GM12878 (cell line): ENCODE measurements at regions not wholly inside any gene's neighbourhood (a gene's known extent, or its start where the extent isn't known, plus 50 kb on each side); places are given as distances from the start of the nearest gene placed in this dataset.

Experiments
- BCL11A ChIP-seq: IDR thresholded peaks from 2 replicates; pipeline ENCODE4 v1.6.1; 2011; ENCODE audit warnings: low read depth, low read length
- CBX3 ChIP-seq: fragments of 200-600 bp; sonication (generic); IDR thresholded peaks from 2 replicates; pipeline ENCODE4 v1.6.1; 2016; ENCODE audit warnings: low read depth, borderline replicate concordance
- IKZF1 ChIP-seq: fragments of 450-650 bp; conservative IDR thresholded peaks from 2 replicates; pipeline ENCODE4 v1.6.1; 2017; ENCODE audit warnings: antibody characterized with exemption, mild to moderate bottlenecking
- IKZF2 ChIP-seq, 2 experiments: fragments of 450-650 bp; IDR thresholded peaks; 2 replicates each; pipeline ENCODE4 v1.6.1; 2017; ENCODE audit warnings: mild to moderate bottlenecking in 2 of 2, moderate library complexity in 2 of 2
- KLF5 ChIP-seq: fragments of 450-650 bp; IDR thresholded peaks from 2 replicates; pipeline ENCODE4 v1.6.1; 2014; ENCODE audit warnings: mild to moderate bottlenecking; ENCODE audit not compliant: partially characterized antibody
- MTA3 ChIP-seq: IDR thresholded peaks from 2 replicates; pipeline ENCODE4 v1.6.1; 2012; ENCODE audit warnings: low read length, inconsistent platforms, borderline replicate concordance
- NR2C2 ChIP-seq: IDR thresholded peaks from 2 replicates; pipeline ENCODE4 v1.6.1; 2011; ENCODE audit warnings: borderline replicate concordance, low read depth; ENCODE audit not compliant: control insufficient read depth, insufficient read length
- PAX8 ChIP-seq: fragments of 450-650 bp; IDR thresholded peaks from 2 replicates; pipeline ENCODE4 v1.6.1; 2017; ENCODE audit warnings: mild to moderate bottlenecking, moderate library complexity
- SMAD1 ChIP-seq: fragments of 450-650 bp; IDR thresholded peaks from 2 replicates; pipeline ENCODE4 v1.6.1; 2018; ENCODE audit warnings: mild to moderate bottlenecking, low read depth; ENCODE audit not compliant: partially characterized antibody
- SP1 ChIP-seq: IDR thresholded peaks from one replicate; pipeline ENCODE4 v1.6.1; 2011; ENCODE audit warnings: low read depth, low read length
- TBL1XR1 ChIP-seq: IDR thresholded peaks from 2 replicates; pipeline ENCODE4 v1.6.1; 2012; ENCODE audit warnings: low read depth, low read length, improper control_type of control experiment
- ZNF274 ChIP-seq: IDR thresholded peaks from one replicate; pipeline ENCODE4 v1.8.0; 2011; ENCODE audit not compliant: insufficient read length, insufficient read depth
- TF ChIP-seq, protein P1 (sequence below): fragments of 450-650 bp; IDR thresholded peaks from 2 replicates; pipeline ENCODE4 v1.6.1; 2017; ENCODE audit warnings: mild to moderate bottlenecking, moderate library complexity
- TF ChIP-seq, protein P2 (sequence below): fragments of 450-650 bp; IDR thresholded peaks from 2 replicates; pipeline ENCODE4 v1.6.1; 2016; ENCODE audit warnings: mild to moderate bottlenecking
- TF ChIP-seq, protein P3 (sequence below): fragments of 450-650 bp; formaldehyde crosslinking; IDR thresholded peaks from 2 replicates; pipeline ENCODE4 v1.4.0; 2022; ENCODE audit warnings: mild to moderate bottlenecking, moderate library complexity
- TF ChIP-seq, protein P4 (sequence below): fragments of 450-650 bp; conservative IDR thresholded peaks from 2 replicates; pipeline ENCODE4 v1.6.1; 2017; ENCODE audit warnings: mild to moderate bottlenecking, moderate library complexity
- TF ChIP-seq, protein P5 (sequence below): IDR thresholded peaks from 2 replicates; pipeline ENCODE4 v1.6.1; 2012; ENCODE audit warnings: mild to moderate bottlenecking, low read depth, low read length

DNA sequence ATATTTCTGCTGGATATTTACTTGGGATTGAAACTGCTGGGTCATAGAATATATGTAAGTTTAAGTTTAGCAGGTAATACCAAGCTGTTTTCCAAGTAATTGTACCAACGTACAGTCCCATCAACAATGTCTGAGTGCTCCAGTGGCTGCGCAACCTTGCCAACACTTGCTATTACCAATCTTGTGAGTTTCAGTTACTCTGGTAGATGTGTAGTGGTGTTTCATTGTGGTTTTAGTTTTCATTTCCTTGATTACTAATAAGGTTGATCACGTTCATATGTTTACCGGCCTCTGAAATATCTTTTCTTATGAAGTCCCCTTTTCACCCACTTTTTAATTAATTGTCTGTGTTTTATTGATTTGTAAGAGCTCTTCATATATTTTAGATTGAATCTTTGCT, 370.6 kb upstream of the CADM1 start (continued):
- TF ChIP-seq, protein P1, sequence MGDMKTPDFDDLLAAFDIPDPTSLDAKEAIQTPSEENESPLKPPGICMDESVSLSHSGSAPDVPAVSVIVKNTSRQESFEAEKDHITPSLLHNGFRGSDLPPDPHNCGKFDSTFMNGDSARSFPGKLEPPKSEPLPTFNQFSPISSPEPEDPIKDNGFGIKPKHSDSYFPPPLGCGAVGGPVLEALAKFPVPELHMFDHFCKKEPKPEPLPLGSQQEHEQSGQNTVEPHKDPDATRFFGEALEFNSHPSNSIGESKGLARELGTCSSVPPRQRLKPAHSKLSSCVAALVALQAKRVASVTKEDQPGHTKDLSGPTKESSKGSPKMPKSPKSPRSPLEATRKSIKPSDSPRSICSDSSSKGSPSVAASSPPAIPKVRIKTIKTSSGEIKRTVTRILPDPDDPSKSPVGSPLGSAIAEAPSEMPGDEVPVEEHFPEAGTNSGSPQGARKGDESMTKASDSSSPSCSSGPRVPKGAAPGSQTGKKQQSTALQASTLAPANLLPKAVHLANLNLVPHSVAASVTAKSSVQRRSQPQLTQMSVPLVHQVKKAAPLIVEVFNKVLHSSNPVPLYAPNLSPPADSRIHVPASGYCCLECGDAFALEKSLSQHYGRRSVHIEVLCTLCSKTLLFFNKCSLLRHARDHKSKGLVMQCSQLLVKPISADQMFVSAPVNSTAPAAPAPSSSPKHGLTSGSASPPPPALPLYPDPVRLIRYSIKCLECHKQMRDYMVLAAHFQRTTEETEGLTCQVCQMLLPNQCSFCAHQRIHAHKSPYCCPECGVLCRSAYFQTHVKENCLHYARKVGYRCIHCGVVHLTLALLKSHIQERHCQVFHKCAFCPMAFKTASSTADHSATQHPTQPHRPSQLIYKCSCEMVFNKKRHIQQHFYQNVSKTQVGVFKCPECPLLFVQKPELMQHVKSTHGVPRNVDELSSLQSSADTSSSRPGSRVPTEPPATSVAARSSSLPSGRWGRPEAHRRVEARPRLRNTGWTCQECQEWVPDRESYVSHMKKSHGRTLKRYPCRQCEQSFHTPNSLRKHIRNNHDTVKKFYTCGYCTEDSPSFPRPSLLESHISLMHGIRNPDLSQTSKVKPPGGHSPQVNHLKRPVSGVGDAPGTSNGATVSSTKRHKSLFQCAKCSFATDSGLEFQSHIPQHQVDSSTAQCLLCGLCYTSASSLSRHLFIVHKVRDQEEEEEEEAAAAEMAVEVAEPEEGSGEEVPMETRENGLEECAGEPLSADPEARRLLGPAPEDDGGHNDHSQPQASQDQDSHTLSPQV = no peak
- TF ChIP-seq NR2C2 (no peak), SP1 (no peak), KLF5 (peak; percentile 52), PAX8 (no peak), SMAD1 (no peak), ZNF274 (no peak), IKZF2 (IDR thresholded peaks at IDR 0.05) (peak; percentile 48 to 58; a peak in 2 of 4 replicates), TBL1XR1 (no peak), CBX3 (no peak), IKZF1 (0 out of 2 replicates have a peak, but pooled peaks have one; percentile 27), MTA3 (no peak), BCL11A (peak; percentile 30; the same call in 1 of the 2 replicates)
- TF ChIP-seq, protein P2, sequence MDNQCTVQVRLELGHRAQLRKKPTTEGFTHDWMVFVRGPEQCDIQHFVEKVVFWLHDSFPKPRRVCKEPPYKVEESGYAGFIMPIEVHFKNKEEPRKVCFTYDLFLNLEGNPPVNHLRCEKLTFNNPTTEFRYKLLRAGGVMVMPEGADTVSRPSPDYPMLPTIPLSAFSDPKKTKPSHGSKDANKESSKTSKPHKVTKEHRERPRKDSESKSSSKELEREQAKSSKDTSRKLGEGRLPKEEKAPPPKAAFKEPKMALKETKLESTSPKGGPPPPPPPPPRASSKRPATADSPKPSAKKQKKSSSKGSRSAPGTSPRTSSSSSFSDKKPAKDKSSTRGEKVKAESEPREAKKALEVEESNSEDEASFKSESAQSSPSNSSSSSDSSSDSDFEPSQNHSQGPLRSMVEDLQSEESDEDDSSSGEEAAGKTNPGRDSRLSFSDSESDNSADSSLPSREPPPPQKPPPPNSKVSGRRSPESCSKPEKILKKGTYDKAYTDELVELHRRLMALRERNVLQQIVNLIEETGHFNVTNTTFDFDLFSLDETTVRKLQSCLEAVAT = no peak
- TF ChIP-seq, protein P3, sequence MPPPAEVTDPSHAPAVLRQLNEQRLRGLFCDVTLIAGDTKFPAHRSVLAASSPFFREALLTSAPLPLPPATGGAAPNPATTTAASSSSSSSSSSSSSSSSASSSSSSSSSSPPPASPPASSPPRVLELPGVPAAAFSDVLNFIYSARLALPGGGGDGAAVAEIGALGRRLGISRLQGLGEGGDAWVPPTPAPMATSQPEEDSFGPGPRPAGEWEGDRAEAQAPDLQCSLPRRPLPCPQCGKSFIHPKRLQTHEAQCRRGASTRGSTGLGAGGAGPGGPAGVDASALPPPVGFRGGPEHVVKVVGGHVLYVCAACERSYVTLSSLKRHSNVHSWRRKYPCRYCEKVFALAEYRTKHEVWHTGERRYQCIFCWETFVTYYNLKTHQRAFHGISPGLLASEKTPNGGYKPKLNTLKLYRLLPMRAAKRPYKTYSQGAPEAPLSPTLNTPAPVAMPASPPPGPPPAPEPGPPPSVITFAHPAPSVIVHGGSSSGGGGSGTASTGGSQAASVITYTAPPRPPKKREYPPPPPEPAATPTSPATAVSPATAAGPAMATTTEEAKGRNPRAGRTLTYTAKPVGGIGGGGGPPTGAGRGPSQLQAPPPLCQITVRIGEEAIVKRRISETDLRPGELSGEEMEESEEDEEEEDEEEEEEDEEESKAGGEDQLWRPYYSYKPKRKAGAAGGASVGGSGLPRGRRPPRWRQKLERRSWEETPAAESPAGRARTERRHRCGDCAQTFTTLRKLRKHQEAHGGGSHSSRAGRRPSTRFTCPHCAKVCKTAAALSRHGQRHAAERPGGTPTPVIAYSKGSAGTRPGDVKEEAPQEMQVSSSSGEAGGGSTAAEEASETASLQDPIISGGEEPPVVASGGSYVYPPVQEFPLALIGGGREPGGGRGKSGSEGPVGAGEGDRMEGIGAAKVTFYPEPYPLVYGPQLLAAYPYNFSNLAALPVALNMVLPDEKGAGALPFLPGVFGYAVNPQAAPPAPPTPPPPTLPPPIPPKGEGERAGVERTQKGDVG (CRISPR knock-in tag) = no peak
- TF ChIP-seq, protein P4, sequence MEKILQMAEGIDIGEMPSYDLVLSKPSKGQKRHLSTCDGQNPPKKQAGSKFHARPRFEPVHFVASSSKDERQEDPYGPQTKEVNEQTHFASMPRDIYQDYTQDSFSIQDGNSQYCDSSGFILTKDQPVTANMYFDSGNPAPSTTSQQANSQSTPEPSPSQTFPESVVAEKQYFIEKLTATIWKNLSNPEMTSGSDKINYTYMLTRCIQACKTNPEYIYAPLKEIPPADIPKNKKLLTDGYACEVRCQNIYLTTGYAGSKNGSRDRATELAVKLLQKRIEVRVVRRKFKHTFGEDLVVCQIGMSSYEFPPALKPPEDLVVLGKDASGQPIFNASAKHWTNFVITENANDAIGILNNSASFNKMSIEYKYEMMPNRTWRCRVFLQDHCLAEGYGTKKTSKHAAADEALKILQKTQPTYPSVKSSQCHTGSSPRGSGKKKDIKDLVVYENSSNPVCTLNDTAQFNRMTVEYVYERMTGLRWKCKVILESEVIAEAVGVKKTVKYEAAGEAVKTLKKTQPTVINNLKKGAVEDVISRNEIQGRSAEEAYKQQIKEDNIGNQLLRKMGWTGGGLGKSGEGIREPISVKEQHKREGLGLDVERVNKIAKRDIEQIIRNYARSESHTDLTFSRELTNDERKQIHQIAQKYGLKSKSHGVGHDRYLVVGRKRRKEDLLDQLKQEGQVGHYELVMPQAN = no peak
- TF ChIP-seq, protein P5, sequence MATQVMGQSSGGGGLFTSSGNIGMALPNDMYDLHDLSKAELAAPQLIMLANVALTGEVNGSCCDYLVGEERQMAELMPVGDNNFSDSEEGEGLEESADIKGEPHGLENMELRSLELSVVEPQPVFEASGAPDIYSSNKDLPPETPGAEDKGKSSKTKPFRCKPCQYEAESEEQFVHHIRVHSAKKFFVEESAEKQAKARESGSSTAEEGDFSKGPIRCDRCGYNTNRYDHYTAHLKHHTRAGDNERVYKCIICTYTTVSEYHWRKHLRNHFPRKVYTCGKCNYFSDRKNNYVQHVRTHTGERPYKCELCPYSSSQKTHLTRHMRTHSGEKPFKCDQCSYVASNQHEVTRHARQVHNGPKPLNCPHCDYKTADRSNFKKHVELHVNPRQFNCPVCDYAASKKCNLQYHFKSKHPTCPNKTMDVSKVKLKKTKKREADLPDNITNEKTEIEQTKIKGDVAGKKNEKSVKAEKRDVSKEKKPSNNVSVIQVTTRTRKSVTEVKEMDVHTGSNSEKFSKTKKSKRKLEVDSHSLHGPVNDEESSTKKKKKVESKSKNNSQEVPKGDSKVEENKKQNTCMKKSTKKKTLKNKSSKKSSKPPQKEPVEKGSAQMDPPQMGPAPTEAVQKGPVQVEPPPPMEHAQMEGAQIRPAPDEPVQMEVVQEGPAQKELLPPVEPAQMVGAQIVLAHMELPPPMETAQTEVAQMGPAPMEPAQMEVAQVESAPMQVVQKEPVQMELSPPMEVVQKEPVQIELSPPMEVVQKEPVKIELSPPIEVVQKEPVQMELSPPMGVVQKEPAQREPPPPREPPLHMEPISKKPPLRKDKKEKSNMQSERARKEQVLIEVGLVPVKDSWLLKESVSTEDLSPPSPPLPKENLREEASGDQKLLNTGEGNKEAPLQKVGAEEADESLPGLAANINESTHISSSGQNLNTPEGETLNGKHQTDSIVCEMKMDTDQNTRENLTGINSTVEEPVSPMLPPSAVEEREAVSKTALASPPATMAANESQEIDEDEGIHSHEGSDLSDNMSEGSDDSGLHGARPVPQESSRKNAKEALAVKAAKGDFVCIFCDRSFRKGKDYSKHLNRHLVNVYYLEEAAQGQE = no peak
